Parathyroid adenoma (tissue), 2 donors: ENCODE measurements at regions not wholly inside any gene's neighbourhood (a gene's known extent, or its start where the extent isn't known, plus 50 kb on each side); places are given as distances from the start of the nearest gene placed in this dataset.

ENCODE experiments used
- H2AFZ ChIP-seq: fragments of 300-600 bp; sonication (generic); one replicate; pipeline ENCODE4 v1.7.0; 2017; ENCODE audit warnings: antibody characterized with exemption, mild to moderate bottlenecking
- H3K27ac ChIP-seq: fragments of 300-600 bp; sonication (generic); one replicate; pipeline ENCODE4 v1.7.0; 2017
- H3K27me3 ChIP-seq: fragments of 300-600 bp; sonication (generic); one replicate; pipeline ENCODE4 v1.7.0; 2017; ENCODE audit warnings: low read length; ENCODE audit not compliant: control insufficient read depth, insufficient read depth
- H3K36me3 ChIP-seq: fragments of 300-600 bp; sonication (generic); one replicate; pipeline ENCODE4 v1.7.0; 2017; ENCODE audit warnings: low read length; ENCODE audit not compliant: control insufficient read depth, insufficient read depth
- H3K4me1 ChIP-seq: fragments of 300-600 bp; sonication (generic); one replicate; pipeline ENCODE4 v1.7.0; 2017; ENCODE audit warnings: control low read depth
- H3K4me2 ChIP-seq: fragments of 300-600 bp; sonication (generic); one replicate; pipeline ENCODE4 v1.7.0; 2017; ENCODE audit warnings: low read length
- H3K4me3 ChIP-seq: fragments of 300-600 bp; sonication (generic); one replicate; pipeline ENCODE4 v1.7.0; 2017; ENCODE audit warnings: low read depth, low read length
- H3K79me2 ChIP-seq: fragments of 300-600 bp; sonication (generic); one replicate; pipeline ENCODE4 v1.7.0; 2017; ENCODE audit warnings: control low read depth
- H3K9ac ChIP-seq: fragments of 300-600 bp; sonication (generic); one replicate; pipeline ENCODE4 v1.7.0; 2017; ENCODE audit warnings: mild to moderate bottlenecking
- H3K9me3 ChIP-seq: fragments of 300-600 bp; sonication (generic); one replicate; pipeline ENCODE4 v1.7.0; 2017; ENCODE audit warnings: low read length; ENCODE audit not compliant: control insufficient read depth
- CTCF ChIP-seq: fragments of 300-600 bp; sonication (generic); IDR thresholded peaks from one replicate; pipeline ENCODE4 v1.7.0; 2017; ENCODE audit warnings: antibody characterized with exemption, mild to moderate bottlenecking
- donor health status: primary hyperparathyroidism.

- H3K27me3 ChIP-seq = no peaks in the 10 kb centered on the region
- H3K4me3 ChIP-seq = no peak overlapping the region
- no peaks in the 10 kb centered on the region for H3K9me3 ChIP-seq
- H3K9ac ChIP-seq = no peak overlapping the region
- no peak overlapping the region for H3K27ac ChIP-seq
- TF ChIP-seq CTCF = no peak
- H3K4me2 ChIP-seq = no peak overlapping the region
- no peaks in the 10 kb centered on the region for H3K36me3 ChIP-seq
- no peak overlapping the region for H2AFZ ChIP-seq
- no peaks in the 10 kb centered on the region for H3K4me1 ChIP-seq
- H3K79me2 ChIP-seq = no peaks in the 10 kb centered on the region
These were observed 76.4 kb downstream of the SKA1 start for GRCh38 chr18:50451100-50451842.

- Histone ChIP-seq H3K79me2 (no peaks in the 10 kb centered on the region), H3K4me3 (no peak overlapping the region), H3K27ac (no peak overlapping the region), H3K9ac (no peak overlapping the region), H3K36me3 (no peaks in the 10 kb centered on the region), H3K4me2 (no peak overlapping the region), H3K4me1 (no peaks in the 10 kb centered on the region), H2AFZ (no peak overlapping the region), H3K9me3 (no peaks in the 10 kb centered on the region), H3K27me3 (no peaks in the 10 kb centered on the region)
- TF ChIP-seq CTCF = no peak
These were observed 78.3 kb downstream of the SKA1 start for GRCh38 chr18:50453014-50453680.

GRCh38 chr18:50453732-50454131, 78.9 kb downstream of the SKA1 start:
- H3K79me2 ChIP-seq = no peaks in the 10 kb centered on the region
- no peaks in the 10 kb centered on the region for H3K4me1 ChIP-seq
- no peaks in the 10 kb centered on the region for H3K9me3 ChIP-seq
- H3K4me3 ChIP-seq = no peak overlapping the region
- TF ChIP-seq CTCF = no peak
- H2AFZ ChIP-seq = no peak overlapping the region
- H3K36me3 ChIP-seq = no peaks in the 10 kb centered on the region
- no peaks in the 10 kb centered on the region for H3K27me3 ChIP-seq
- no peak overlapping the region for H3K9ac ChIP-seq
- no peak overlapping the region for H3K4me2 ChIP-seq
- no peak overlapping the region for H3K27ac ChIP-seq

- no peaks in the 10 kb centered on the region for H3K9me3 ChIP-seq
- no peaks in the 10 kb centered on the region for H3K36me3 ChIP-seq
- no peaks in the 10 kb centered on the region for H3K4me1 ChIP-seq
- H3K4me2 ChIP-seq = no peak overlapping the region
- TF ChIP-seq CTCF = no peak
- H3K9ac ChIP-seq = no peak overlapping the region
- no peak overlapping the region for H2AFZ ChIP-seq
- H3K79me2 ChIP-seq = no peaks in the 10 kb centered on the region
- H3K27me3 ChIP-seq = no peaks in the 10 kb centered on the region
- H3K27ac ChIP-seq = no peak overlapping the region
- no peak overlapping the region for H3K4me3 ChIP-seq
These were observed 79.6 kb downstream of the SKA1 start for GRCh38 chr18:50454387-50454988.
